Fibroblast of pulmonary artery (primary cell): ENCODE measurements at regions not wholly inside any gene's neighbourhood (a gene's known extent, or its start where the extent isn't known, plus 50 kb on each side); places are given as distances from the start of the nearest gene placed in this dataset.

ENCODE experiments used
- DNase-seq: peaks from one replicate; pipeline ENCODE4 v3.0.0-alpha.2; 2010; ENCODE audit warnings: low read depth
- H3K4me3 ChIP-seq: replicated peaks from 2 replicates; pipeline ENCODE4 v1.5.1; 2011; ENCODE audit warnings: low read depth, mild to moderate bottlenecking, control low read depth, low read length, moderate library complexity
- TF ChIP-seq, protein P1 (sequence below): IDR thresholded peaks from 2 replicates; pipeline ENCODE4 v1.5.1; 2011; ENCODE audit warnings: mild to moderate bottlenecking, control low read depth, low read length, inconsistent platforms; ENCODE audit errors: missing control alignments

DNA sequence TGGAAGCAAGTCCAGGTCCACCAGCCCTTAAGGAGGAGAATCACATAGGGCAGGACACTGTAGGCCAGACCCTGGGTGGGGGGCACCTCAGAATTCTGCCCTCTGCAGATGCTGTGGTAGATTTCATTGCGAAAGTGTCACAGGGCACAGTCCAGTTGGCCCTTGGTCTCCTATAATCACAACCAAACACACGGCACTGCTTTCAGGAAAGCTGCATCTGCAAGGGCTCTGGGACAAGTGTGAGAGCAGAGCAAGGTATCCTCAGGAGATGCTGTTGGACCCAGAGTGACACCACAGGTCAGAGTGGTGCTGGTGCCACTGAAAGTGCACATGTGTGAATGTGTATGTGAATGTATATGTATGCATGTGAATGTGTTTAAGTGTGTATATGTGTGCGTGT is 88.6 kb upstream of the MBNL2 start:
- H3K4me3 ChIP-seq, result no peak overlapping the region
- no peak for DNase-seq
- TF ChIP-seq, protein P1, sequence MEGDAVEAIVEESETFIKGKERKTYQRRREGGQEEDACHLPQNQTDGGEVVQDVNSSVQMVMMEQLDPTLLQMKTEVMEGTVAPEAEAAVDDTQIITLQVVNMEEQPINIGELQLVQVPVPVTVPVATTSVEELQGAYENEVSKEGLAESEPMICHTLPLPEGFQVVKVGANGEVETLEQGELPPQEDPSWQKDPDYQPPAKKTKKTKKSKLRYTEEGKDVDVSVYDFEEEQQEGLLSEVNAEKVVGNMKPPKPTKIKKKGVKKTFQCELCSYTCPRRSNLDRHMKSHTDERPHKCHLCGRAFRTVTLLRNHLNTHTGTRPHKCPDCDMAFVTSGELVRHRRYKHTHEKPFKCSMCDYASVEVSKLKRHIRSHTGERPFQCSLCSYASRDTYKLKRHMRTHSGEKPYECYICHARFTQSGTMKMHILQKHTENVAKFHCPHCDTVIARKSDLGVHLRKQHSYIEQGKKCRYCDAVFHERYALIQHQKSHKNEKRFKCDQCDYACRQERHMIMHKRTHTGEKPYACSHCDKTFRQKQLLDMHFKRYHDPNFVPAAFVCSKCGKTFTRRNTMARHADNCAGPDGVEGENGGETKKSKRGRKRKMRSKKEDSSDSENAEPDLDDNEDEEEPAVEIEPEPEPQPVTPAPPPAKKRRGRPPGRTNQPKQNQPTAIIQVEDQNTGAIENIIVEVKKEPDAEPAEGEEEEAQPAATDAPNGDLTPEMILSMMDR, result no peak

DNA sequence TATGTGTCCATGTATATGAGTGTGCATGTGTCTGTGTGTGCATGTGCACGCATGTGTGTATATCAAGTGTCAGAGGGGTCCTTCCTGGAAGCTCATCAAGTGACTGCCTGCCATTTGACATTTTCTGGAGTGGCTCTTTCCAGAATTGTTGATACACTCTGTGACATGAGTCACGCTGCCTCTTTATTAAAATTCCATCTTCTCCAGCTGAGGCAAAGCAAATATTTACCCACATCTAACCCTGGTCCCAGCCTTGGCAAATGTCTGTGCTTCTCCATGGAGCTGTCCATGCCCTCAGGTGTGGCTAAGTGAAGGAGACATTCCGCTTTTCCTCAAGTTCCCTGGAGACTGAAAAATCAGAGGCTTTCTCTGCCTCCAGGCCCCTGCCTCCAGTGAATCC is 88.2 kb upstream of the MBNL2 start:
- TF ChIP-seq, protein P1, result no peak

DNA sequence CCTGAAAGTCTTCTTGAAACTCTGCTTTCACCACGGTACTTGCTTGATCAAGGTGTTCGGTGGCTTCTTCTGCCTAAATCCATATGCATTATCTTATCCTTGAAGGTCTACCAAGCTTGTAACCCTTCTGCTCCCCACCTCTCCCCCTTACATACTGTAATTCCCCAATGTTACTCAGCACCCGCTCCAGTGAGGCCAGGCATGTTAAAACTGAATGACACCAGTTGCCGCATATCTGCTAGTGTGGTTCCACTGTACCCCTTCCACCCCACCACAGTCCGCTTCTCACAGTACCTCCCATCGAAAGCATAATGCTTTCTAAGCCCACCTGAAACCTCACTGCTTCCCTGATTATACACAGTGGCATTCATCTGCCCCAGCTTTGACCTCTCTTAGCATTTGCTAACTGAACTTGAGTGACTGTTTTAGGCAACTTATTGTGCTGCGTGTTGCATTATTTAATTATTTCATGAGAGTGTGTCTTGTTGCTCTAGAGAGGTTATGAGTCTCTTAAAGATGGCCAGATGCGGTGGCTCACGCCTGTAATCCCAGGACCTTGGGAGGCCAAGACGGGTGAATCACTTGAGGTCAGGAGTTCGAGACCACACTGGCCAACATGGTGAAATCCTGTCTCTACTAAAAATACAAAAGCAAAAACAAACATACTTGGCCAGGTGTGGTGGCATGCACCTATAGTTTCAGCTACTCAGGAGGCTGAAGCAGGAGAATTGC is 87.6 kb upstream of the MBNL2 start:
- DNase-seq, result no peak
- H3K4me3 ChIP-seq, result no peak overlapping the region
- TF ChIP-seq, protein P1, result no peak

More for the DNA sequence above, 88.2 kb upstream of the MBNL2 start:
- H3K4me3 ChIP-seq, result no peak overlapping the region
- DNase-seq, result no peak

DNA sequence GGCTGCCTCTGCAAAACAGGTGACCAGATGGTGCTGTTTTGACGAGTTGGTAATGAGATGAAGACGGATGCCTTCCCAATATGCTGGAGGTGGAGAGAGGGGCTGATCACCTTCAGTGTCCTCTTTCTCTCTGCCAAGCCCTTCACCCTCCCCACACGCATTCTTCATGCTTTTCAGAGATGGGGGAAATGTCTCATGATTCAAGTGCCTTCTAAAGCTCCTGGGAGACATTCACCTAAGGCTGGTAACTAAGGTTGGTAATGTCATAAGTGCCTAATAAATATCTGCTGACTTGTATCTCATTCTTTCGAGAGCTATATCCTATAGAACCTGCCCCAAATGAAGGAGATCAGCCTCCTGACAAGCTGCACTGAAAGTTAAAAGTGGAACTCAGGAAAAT is 86.2 kb upstream of the MBNL2 start:
- no peak overlapping the region for H3K4me3 ChIP-seq
- DNase-seq, result no peak
- TF ChIP-seq, protein P1, result no peak

DNA sequence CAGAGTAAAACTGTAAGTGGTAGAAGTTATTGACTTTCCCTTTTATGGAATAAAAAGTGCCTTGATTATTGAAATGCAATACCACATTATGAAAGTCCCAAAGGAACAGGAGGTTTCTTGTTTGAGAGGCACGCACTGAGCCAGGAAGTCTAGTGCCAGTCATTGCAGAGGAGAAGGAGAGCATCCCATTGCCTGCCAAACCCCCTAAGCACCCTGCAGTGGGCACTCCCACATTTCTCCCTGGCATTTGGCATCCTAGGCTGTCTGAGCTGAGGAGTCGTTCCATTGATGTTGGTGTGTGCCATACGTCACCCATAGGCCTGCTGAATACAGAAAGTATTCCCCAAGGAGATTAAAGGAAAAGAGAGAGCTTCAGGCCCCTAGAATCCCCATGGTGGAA is 85.7 kb upstream of the MBNL2 start:
- TF ChIP-seq, protein P1, result no peak
- H3K4me3 ChIP-seq, result no peak overlapping the region
- no peak for DNase-seq

DNA sequence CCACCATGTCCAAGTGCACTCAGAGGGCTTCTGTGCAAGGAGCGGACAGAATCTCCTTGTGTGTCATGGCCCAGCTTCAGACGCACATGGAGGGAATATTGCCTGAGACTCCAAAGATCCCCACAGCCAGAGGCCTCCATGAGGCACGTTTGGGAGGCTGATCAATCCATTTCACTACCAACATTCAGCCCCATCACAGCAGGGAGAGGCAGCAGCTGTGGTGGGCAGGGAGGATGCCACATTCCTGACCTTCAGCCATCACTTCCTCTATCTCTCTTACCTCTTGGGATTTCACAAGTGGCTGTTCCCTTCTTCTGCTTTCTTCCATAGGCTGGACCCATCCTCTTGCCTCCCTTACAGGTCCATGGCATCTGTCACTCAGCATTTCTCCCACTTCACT is 82.4 kb upstream of the MBNL2 start:
- no peak overlapping the region for H3K4me3 ChIP-seq
- no peak for DNase-seq
- TF ChIP-seq, protein P1, result no peak

DNA sequence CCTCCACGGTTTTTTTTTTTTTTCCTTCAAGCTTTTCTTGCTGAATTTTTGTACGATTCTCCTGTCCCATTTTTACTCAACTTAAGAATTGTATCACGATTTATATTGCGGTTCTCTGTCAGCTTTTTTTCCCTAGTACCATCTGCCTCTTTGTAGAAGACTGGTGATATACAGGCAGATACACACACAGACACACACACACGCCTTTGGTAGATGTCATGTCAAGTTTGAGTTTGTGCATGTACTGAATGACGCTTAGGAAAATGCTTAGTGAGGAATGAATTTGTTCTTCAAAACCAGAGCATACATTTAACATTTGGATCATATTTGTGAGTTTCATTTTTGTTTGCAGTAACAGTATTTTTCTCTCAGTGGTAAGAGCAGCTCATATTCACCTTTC is 82.0 kb upstream of the MBNL2 start:
- TF ChIP-seq, protein P1, result no peak
- DNase-seq, result no peak
- no peak overlapping the region for H3K4me3 ChIP-seq
